Stimulated activated CD4-positive, alpha-beta T cell treated with anti-CD3 and anti-CD28 coated beads, Interleukin-1b, Interleukin-23, amount 100 ng/mL, for 4 hours (primary cell): ENCODE measurements at regions not wholly inside any gene's neighbourhood (a gene's known extent, or its start where the extent isn't known, plus 50 kb on each side); places are given as distances from the start of the nearest gene placed in this dataset.

ENCODE experiments used
- DNase-seq, 2 donors: peaks; one replicate each; pipeline ENCODE4 v3.0.0-alpha.2; 2020; ENCODE audit warnings: low read depth in 2 of 2

DNA sequence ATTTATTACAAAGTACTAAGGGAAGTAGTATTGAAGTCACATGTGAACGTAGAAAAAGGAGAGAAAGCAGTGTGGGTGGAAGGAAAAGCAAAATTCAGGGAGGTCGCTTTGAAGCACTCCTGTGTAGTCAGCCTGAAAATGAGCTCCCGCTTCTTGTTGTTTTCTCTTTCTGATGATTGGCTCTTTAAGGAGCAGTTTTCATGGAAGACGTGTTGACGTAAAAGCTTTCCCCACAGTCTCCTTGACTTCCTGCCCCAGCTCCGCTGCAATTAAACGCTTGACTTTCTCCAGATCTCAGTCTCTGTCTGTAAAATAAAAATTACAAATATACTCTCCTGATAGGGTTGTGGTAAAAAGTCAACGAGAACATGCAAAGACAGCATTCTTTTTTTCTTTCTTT is 661.5 kb upstream of the ZP4 start:
- no peak for DNase-seq

DNA sequence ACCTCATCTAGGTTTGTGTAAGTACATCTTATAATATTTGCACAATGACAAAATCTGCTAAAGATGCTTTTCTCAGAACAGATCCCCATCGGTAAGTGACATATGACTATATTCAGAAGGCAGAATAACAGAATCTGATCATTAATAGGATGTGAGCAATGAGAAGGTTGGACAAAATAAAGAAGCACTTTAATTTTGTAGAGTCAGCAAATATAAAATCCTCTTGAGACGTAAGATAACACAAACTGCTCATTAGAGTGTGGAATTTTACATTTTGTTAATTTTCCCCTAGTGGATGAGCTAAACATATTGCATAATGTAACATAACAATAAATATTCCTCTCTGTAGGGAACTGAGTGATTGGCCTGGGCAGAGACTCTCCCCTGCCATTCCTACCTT is 658.4 kb upstream of the ZP4 start:
- no peak for DNase-seq

DNA sequence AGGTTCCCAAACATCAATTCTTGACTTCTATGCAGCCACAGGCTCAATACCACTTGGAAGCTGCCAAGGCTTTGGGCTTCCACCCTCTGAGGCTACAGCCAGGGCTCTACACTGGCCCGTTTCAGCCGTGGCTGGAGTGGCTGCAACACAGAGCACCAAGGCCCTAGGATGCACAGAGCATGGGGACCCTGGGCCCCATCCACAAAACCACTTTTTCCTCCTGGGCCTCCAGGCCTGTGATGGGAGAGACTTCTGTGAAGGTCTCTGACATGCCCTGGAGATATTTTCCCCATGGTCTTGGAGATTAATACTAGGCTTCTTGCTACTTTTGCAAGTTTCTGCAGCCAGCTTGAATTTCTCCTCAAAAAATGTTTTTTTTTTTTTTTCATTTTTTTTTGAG is 655.4 kb upstream of the ZP4 start:
- DNase-seq = no peak

DNA sequence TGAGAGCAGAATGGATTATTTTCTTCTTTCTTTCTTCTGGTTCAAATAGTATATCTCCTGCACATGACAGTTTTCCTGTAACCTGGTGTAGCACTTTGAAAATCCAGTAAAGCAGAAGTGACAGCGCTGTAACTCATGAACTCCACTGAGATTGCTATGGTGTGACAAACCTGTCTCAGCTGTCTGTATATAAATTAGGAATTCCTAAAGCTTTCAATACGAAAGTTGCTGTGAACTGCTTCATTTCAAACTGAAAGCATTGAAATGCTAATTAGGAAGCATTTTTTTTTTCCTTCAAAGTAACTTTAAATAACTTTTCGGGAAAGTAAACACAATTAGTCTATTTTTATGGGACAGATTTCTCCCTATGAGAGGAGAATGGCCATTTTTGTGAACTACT is 646.9 kb upstream of the ZP4 start:
- DNase-seq = no peak

DNA sequence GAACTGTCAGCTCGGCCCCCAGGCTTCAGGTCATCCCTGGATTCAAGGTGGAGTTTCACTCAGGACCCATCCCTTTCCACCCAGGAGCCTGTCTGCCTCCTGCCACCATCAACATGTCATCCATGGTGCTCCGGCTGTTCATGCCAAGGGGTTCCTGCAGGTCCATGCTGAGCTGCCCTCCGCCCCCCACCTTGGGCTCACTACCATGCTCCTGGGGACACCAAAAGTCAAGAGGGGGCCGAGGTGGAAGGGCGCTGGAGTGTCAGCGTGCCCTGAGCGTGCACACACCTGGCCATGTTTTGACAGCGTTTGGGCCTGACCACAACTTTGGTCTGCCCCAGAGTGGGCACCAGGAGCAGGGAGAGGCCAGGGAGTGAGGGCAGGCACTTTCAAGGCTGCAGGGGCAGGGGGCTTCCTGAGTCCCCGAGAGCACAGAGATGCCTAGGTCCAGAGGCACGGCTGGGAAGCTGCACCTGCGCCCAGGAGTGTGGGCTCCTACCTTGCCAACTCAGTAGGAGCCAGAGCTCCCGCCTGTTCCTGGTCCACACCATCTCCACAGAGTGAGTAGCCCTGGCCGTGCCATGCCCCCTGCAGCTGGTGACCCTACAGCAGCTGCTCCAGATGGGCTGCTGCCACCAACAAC is 639.6 kb upstream of the ZP4 start:
- DNase-seq = no peak

DNA sequence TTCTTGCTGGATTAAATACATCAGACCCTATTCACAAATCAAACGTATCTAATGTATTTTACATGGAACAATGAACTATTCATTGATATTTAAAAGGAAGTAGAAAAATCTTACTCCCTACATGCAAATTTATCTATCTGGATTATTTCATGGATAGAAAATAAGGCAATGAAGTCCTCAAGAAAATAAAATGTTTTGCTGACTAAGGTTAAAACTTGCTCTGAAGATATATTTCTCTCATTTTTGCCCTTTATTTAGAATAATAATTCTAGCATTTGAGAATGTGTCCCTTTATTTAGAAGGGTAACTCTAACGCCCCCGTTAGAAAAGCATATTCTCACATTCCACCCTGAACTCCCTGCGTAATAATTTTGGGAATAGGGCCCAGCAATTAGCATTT is 627.0 kb upstream of the ZP4 start:
- no peak for DNase-seq

DNA sequence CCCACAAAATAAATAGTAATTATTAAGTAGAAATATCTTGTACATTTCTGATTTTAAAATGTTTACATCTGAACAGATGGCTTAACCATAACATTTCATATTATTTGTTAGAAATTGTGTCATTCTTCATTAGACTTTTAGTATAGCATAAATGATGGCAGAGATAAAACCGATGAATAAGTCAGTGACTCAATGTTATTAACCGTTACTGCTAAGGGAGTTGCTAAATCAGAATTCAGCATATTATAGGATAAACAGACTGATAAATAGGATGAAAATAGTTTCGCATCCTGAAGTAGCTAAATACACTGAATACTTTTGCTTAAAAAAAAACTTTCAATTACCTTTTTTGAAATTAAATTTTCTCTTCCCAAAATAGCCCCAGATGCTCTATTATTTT is 610.6 kb upstream of the ZP4 start:
- DNase-seq = no peak

DNA sequence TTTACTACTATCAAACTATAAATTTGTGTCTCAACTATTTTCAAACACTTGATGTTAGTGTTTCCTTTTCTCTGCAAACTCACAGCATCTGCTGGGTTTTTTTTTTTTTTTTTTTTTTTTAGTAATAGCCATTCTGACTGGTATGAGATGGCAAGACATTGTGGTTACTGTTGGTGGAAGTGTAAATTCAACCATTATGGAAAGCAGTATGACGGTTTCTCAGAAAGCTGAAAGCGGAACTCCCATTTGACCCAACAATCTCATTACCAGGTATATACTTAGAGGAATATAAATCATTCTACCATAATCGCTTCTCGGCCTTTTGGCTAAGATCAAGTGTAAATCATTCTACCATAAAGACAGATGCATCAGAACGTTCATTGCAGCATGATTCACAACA is 608.3 kb upstream of the ZP4 start:
- no peak for DNase-seq

DNA sequence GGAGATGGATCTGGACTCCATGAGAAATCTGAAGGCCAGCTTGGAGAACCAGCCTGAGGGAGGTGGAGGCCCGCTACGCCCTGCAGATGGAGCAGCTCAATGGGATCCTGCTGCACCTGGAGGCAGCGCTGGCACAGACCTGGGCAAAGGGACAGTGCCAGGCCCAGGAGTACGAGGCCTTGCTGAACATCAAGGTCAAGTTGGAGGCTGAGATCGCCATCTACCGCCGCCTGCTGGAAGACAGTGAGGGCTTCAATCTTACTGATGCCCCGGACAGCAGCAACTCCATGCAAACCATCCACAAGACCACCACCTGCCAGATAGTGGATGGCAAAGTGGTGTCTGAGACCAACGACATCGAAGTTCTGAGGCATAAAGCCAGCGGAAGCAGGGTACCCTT is 601.5 kb upstream of the ZP4 start:
- no peak for DNase-seq

DNA sequence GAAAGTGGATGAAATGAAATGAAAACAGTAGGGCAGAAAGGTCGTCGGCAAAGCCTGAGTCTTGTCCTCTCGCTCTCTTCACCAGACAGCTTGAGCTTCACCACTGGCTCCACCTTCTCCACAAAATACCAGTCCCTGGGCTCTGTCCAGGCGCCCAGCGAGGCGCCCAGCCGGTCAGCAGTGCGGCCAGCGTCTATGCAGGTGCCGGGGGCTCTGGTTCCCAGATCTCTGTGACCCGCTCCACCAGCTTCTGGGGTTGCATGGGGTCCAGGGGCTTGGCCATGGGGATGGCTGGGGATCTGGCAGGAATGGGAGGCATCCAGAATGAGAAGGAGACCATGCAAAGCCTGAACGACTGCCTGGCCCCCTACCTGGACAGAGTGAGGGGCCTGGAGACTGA is 600.5 kb upstream of the ZP4 start:
- no peak for DNase-seq

DNA sequence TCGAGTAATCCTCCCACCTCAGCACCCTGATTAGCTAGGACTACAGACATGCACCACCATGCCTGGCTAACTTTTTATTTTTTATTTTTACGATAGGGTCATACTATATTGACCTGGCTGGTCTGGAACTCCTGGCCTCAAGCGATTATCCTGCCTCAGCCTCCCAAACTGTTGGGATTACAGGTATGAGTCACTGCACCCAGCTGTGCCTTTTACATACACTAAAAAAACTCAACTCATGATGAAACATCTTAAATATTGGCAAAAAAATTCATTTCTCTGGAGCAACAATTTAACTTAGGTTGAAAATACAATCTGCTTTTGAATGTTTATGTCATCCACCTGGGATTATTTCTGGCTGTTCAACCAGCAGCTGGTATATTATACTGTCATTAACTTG is 598.3 kb upstream of the ZP4 start:
- no peak for DNase-seq

DNA sequence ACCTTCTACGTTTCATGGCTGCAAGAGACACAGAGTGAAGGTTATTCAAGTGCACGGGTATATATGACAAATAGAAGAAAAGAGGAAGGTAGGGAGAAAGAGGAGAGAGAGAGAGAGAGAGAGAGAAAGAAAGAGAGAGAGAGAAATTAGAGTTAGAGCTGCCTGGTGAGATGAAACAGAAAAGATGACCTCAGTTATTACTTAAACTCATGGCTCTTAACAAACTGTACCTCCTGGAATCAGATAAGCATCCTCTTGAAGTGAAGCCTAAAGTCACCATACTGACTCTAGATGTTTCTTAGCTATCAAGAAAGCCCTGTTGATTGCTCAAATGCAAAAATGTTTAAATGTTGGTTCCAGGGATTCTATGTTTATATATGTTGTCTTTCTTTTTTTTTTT is 597.7 kb upstream of the ZP4 start:
- no peak for DNase-seq

DNA sequence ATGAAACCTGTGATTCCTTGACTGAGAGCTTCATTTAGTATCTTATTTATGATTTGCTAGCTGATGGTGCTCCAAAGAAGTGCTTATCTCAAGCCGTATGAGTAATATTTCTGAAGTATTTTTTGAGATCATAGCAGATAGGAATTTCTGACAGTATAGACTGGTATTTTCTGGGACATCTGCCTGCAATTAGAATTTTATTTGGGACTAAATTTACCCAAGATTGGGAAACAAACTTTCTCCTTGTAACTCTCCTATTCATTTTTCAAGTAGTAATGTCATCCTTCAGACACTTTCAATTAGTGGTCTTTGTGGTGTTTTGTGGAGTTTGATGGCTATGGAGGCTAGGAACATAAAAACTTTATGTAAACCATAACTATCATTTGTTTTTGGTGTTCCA is 597.2 kb upstream of the ZP4 start:
- no peak for DNase-seq

DNA sequence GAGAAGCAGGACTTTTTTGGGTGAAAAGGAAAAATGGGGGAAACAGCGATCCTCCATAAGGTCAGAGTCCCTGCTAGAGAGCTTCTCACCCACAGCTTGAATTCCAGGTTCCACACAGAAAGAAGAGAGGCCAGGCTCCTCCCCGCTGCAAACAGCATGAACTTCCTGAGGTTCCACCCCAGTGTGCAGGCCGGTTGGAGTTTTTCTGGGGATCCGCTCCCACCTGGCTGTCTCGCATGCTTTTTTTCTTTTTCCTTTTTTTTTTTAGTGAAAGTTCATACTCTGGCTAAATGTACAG is 595.1 kb upstream of the ZP4 start:
- DNase-seq = no peak

DNA sequence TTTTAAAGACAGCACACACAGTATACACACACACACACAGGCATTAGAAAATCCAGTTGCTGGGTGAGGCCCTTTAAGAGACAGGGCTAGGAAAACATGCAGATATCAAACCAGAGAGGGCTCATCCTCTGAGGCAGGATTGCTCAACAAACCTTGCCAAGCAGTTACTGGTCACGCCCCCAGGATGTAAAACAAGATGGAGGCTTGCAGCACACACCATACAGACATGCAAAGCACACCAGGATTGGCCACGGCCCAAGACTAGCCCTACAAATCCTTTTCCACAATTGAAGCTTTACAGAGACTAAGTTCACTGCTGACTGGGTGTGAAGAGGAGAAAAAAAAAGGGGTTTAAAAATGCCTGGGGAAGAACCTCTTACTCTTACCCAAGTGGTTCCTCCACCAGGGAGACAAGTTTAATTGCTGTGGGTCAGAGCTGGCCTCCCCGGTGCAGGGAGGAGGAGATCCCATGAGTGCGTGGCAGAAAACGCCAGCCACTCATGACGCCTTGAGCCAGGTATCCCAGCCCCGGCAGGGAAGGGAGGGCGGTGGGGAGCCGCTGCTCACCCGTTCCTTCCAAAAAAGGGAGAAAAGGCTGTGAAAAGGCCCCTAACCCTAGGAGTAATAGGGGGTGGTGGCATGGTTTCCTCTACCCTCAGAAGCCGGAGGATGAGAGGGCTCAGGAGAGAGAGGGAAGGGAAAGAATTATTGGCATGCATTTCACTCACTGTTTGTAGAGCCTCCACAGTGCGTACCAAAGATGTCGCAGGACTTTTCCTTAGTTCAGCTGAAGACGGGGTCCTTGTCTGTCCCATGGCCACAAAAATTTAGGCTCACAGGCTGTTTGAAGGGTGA is 594.6 kb upstream of the ZP4 start:
- DNase-seq = no peak

DNA sequence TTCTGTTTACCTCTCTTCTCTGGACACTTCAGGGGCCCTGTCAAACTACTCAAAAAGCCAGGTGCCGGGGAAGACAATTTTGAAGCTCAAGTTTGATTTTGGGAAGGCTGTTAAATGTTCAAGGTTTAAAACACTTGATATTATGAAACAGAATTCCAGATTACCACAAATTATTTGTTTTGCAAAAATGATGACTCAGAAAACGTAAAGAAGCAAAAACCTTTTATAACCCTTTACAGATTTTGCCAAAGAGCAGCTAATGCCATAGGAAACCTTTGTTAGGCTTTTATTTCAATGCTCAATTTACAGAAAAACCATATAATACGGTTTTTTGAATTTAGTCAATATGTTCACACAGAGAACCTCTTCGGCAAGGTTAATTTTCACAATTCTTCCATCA is 593.4 kb upstream of the ZP4 start:
- no peak for DNase-seq

DNA sequence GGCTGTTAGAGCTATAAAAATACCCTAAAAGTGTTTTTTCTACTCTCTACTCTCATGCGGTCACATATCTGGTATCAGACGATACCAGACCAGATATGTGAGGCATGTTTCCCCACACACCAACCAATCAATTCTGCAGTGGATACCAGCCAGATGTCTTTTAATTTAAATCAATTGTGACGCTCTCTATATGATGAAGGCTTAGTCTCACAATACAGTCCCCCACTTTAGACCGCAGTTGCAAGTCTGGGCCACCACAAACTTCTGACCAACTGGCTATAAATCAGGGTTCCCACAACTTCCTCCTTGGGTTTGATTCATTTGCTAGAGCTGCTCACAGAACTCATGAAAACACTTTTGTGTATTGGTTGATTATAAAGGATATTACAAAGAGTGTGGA is 586.1 kb upstream of the ZP4 start:
- DNase-seq = no peak

DNA sequence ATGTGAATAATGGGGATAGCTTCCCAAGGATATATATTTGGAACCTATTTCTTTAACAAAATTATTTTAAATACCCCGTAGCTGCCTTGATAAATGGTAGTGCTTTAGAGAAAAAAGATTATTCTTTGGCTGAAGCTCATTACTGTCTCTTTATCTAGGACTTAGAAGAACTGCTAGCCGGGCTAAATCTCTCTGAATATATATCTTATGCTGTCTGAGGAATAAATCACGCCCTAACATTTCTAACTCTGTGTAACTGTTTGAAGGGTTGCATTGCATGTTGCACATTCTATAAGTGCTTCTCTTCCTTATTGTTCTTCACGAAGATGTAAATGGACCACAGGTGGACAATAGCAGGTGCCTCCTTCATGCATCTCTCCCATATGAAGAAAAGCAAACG is 585.0 kb upstream of the ZP4 start:
- no peak for DNase-seq

DNA sequence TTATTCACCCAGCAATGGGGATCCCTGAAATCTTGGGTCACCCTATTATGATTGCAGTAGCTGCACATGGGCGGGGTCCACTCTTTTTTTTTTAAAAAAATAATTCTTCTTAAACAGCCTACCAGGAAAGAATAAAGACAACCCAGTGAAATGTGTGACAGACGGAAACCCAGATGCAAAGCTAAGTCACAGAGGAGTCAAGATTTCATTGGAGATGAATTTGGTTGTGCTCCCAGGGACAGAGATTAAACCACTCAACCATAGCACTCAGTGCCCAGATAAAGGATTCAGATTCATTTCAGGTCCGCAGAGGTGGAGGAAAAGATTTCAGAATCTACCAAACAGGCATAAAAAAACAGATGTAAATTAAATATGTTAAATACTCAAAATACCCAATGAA is 583.5 kb upstream of the ZP4 start:
- no peak for DNase-seq

DNA sequence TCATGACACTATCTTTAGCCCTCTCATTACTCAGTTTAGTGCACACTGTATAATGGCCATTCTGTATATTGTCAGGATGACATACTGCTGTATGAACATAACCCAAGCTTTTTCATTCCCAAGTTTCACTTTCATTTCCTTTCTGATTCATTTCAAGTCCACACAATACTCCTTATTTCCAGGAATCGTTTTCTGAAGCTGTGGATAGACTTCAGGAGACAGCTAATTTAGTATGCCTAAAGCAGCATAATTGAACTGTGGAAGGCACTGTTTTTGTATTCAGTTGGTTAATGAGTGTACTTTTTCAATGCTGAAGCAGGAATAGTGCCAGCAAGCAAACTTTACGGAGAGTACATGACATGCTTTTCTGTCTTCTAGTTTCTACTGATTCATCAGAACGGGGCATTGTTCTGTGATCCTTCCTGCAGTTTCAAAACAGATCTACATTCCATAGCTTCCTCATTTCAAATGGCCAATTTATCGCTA is 578.5 kb upstream of the ZP4 start:
- DNase-seq = no peak

DNA sequence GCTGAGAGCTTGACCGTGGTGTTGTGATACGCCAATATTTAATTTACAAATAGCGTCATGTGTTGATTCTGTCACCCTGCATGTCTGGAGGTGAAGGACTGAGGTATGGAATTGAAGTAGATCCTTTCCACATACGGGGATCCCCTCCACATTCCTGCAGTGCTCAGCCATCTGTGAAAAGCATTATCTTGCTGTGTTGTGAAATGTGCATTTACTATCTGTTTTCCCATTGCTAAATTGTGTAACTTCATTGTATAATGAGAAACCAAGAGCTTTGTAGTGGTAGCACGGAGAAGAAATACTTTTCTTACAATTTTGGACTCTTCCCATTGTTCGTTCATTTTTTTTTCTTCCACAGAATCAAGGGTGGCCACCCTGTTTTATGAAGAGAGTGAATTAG is 577.3 kb upstream of the ZP4 start:
- DNase-seq = no peak

DNA sequence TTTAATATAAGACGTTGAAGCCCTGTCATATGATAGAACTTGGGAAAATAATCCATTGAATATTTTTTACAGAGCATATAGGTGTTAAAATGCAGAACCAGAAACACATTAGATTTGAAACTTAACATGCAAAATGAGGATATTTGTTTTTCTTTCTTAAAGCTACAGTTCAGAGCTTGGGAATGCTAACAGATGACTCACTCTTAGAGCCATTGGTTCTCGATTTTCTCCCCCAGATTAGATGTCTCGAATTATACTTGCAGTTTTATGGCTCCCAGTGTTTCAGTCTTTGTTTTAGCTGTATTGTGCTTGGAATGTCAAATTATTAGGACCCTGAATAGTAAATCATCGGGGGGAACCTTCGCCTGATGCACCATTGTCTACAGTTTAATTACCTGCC is 575.7 kb upstream of the ZP4 start:
- no peak for DNase-seq

DNA sequence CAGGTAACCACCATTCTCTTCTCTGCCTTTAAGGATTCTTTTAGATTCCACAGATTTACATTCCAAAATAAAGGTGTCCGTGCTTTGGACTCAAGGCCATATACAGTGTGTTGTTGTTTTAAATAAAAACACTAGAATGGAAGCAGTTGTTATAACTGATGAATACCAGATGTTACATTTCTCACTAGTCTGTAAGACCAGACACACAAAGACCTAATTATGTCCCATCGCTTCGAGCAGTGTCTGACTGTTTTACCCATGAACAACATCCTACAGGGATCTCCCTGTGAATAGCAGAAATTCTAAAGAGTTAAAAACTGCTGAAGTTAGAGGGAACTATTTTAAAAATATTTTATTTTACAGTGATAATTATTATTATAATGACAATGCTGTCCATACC is 574.7 kb upstream of the ZP4 start:
- no peak for DNase-seq

DNA sequence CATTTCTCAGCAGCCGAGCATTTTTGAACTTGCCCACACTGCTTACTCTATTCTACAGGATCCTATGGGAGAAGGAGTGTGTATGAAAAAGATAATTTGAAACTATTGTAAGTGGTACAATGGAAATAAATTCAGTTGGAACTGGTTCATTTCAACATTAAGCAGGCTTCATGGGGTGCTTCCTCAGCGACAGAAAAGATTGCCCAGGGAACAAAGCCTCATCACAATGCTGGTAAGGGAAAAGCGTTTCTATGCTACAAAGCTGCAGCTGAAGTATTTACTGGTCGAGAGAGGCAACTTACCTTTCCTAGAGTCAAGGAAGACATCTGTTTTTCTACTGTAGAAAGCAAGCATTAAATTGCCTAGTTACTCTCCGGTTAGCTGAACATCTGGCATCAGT is 568.2 kb upstream of the ZP4 start:
- no peak for DNase-seq
